GM11168 (cell line): ENCODE measurements at regions not wholly inside any gene's neighbourhood (a gene's known extent, or its start where the extent isn't known, plus 50 kb on each side); places are given as distances from the start of the nearest gene placed in this dataset.

Experiments
- in situ Hi-C: fragments of 300-500 bp; cut with MboI; formaldehyde crosslinking; loops from one replicate; pipeline ENCODE4 v1.12.0; 2022; ENCODE audit warnings: low sequenced_read_pairs; ENCODE audit not compliant: unreplicated experiment

DNA sequence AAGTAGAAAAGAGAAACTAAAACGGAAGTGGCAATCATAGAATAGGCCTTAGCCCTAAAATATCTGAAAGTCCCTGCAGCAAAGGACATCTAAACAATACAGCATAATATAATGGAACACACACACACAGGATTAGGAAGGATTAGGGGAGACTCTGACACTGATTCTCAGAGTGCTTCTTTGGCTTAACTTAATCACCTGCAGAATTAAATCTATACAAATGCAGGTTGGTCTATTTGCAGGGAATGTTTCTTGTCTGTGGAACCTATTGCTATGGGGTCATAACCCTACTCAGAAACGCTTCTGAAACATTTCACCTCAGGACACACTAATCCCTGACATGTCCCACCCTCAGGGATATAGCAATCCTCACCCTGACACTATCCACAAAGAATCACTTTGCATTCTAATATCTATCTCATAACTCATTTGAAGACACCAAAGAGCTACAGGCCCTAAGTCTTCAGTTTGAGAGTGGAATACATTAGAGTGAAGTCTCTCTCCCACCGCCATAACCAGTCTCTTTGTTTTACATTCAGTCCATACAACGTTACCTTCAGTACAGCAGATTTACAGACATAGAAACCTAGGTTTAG lies 1041.2 kb downstream of the TUSC7 start:
- in situ Hi-C loops: no loop called here

DNA sequence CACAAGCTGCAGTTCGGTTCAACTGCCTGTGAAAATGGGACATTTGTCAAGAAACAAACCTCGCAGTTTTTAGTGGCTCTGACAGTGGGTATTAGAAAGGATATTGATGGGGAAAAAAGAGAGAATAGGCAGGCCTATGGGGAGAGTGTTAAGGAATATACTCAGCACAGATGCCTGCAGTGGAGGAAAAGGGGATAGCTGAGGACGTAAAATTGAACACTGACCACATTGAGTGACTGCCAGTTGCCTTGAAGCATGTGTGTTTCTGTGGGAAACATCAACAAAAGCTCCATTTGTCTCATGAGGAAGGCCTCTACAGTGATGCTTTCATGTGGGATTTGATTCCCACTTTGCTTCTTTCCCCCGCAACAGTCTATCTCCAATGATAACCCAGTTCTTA lies 1042.1 kb downstream of the TUSC7 start:
- in situ Hi-C loops: no loop called here

GRCh38 chr3:117752984-117753717 lies 1043.6 kb downstream of the TUSC7 start:
- in situ Hi-C loops: no loop called here

GRCh38 chr3:117754058-117754457 lies 1044.5 kb downstream of the TUSC7 start:
- in situ Hi-C loops: no loop called here

DNA sequence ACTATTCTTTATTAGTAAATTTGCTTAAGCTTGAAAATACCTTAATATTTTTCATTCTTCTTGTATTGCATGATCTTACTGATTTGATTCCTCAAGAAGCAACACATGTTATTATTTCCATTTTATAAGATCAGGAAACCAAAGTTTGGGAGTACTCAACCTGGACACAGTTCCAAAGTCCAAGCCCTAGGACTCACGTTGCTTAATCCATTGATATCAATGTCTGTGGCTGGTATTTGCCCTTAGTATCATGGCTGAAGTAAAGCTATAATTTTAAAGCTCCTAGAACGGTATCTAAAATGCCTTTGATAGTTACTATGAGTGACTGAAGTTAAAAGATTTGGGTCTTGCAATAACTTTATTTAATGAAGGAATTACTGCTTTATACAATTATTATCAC lies 1045.3 kb downstream of the TUSC7 start:
- in situ Hi-C loops: no loop called here

DNA sequence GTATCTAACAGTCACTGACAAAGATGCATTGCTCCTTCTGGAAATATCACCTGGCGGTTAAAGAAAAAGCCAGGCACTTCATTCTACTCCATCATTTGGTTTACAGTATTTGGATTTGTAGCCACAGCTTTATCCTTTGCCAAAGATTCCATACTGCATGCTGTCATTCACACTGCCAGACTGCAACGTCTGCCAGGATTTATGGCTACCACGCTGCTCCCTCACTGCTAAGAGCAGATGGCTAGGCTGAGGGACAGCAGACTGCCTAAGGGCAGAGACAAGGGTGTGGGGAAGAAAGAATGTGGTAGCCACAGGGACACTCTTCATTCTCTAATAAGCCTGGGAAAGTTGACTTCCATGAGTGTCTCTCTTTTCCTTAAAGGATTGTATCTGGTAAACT lies 1047.0 kb downstream of the TUSC7 start:
- in situ Hi-C loops: no loop called here

DNA sequence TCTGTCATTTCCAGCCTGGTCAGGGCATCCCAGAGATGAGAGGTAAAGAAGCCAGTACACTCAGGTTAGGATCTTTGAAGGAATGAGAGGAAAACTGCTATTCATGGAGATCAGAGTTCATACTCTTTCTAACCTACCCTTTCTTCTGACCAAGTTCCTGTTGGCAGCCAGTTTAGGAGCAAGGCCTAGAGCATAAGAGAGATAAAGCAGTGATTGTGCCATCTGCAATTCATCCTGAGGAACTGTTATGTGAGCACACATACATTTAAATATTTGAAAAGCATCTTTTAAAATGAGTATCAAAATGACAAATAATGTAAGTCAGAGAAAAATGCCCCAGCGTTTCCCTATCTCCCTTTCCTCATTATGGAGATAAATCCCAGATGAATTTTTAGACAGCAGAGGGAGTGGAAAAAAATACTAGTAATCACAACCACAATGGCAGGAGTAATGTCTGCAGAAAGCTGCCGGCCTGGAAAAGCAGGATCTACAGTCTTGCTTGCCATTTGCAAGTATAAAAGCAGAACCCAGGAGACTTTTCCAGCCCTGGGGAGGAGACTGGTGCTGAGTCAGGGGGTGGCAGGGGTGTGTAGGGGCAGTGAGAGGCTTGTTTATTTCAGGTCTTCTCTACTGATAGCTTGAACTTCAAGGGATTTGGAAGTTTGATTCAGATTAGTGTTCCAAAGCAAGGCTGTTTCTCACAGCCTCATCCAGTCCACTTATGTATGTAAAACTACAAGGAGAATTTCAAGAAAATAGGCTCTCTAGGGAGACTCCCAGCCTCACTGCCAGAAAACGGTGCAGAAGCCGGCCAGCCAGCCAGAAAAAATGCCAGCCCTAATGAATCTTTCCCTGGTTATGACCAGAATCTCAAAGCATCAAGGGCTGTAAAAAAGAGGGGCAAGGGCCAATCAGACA lies 1052.4 kb downstream of the TUSC7 start:
- in situ Hi-C loops: no loop called here

GRCh38 chr3:117762621-117763037 lies 1053.0 kb downstream of the TUSC7 start:
- in situ Hi-C loops: no loop called here

DNA sequence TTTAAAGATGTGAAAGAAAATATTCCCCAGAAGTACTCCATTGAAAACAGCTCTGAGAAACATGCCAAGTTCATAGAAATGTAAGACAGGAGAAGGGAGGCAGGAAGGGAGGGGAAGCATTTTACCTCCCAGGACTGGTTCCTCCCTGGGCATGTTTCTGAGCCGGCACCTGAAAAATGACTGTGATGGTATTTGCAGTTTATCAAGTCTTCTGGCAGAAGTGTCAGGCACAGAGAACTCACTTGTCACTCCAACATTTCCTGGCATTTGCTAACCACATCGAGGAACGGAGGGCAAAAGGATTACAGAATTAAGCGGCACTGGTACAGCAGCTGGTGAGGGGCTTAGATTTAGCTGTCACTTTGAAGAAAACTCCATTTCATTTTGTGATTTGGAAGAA lies 1054.0 kb downstream of the TUSC7 start:
- in situ Hi-C loops: no loop called here

DNA sequence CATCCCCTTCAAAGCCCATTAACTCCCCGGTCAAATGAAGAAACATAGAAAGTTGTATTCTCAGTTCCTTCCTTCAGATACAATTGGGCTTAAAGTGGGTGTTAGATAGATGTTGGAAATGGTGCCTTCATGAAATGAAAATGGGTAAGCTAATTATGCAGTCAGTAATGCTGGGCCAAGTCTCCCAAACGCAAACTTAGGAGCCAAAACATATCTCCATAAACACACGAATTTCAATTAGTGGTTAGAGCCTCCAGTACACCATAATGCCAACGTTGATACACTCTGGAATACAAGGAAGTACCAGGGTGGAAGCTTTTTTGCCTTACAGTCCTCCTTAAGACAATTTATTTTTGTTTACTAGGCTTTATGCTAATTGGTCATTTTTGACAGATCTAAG lies 1059.0 kb downstream of the TUSC7 start:
- in situ Hi-C loops: no loop called here

GRCh38 chr3:117774130-117774529 lies 1064.6 kb downstream of the TUSC7 start:
- in situ Hi-C loops: no loop called here

DNA sequence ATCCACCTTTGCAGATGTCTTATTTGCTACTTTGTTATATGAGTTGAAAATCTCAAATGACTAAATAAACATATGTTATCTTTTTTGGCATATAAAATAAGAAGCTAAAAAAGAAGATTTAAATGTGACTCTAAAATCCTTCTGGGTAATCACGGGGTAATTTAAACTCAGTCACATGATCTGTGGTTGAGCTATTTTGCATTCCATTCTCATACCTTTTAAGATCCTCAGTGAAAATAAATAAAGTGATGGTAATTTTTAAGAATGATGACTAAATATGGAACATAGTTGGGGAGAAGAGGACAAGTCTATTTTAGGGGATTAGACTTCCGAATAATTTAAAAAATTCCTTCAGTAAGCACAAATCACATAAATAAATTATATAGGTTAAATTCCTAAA lies 1076.8 kb downstream of the TUSC7 start:
- in situ Hi-C loops: no loop called here

DNA sequence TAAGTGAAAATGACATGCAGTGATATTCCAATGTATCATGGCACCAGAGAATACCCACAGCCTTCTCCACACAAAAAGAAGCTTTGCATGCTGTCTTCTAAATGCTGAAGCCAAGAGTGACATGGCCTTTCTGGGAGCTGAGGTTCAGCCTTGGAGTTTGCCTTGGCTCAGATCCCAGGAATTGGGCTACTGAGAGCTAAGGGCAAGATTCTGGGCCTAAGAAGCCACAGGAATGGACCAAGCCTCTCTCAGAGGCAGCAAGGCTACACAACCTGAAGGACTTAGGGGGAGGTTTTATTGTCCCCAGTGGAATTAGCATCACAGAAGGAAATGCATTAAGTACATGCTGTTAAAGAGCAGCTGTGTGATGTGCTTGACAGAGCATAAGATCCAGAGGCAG lies 1078.5 kb downstream of the TUSC7 start:
- in situ Hi-C loops: no loop called here

DNA sequence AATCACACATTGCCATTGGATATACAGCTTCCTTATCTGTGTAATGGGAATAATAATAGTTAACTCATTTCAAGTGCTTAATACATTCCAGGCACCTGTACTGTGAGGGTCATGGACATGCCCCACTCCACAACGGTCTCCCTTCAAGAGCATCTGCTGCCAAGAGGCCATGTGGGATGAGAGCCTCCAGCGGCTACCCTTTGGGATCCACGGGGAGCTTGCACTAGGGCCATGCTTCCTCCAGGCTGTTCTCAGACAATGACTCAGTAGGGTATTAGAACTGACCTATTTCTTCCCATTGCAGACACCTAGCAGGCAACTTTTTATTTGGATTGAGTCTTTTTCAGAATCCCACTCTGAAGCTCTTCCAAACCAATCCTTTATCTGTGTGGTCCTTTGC lies 1078.9 kb downstream of the TUSC7 start:
- in situ Hi-C loops: no loop called here

DNA sequence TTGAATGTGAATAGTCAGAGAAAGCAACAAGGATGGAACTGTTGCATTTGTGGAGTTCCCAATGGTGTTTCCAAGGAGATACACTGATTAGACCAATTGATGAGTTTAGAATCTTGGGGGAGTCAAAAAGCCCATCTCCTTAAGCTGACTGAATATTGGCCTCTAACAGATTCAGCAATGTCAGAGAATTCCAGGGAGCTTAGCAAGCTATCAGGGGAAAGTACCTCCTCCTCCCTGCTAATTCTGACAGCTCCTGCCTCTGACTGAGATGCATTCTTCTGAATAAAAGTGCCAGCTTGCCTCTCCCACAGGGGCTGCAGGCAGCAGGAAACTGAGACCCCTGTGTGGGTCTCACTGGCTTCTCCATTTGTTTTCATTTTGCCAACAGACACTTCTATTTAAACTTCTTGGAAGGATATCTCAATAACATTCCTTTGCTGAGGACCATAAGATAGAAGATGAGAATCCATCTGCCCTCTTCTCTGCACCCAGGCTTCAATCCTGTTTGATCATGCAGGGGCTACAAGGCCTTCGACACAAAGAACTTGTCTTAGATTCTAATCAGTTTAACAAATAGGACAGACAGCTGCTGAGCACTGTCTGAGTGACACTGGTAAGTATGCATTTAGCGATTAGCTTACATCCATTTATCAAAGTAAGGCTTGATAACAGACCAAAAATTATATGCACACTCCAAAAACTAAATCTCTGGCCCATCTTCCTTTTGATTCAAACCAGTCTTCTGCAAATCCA lies 1080.8 kb downstream of the TUSC7 start:
- in situ Hi-C loops: no loop called here

DNA sequence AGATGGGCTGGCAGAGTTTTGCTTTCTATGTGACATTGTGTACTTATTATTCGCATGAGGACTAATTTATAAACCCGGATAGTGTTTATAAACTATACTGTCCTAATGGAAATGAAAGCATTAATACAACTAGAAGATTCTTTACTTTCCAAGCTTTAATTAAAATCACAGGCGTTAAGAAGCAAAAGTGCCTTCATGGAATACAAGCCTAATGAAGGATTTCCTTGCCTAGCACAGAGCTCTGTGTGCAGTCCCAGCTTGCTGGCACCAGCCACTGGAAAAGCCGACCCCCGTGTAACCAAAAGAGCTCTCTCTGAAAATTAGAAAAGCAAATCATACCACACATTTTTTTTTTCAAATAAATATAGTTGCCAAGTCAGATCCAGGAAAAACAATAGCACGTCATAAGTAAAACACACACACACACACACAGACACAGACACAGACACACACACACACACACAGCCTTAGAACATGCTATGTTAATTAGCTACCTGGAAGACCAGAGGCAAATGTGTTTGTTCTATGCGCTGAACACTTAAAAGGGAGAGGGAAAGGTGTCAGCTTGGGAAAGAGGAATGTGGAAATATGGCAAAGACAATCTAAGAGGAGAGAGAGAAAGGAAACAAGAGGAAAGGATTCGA lies 1084.2 kb downstream of the TUSC7 start:
- in situ Hi-C loops: no loop called here

- in situ Hi-C loops: no loop called here
Observed at GRCh38 chr3:117798221-117798620, 1088.6 kb downstream of the TUSC7 start.

GRCh38 chr3:117798687-117799386 lies 1089.3 kb downstream of the TUSC7 start:
- in situ Hi-C loops: no loop called here

- in situ Hi-C loops: no loop called here
Observed at GRCh38 chr3:117799387-117799735, 1089.8 kb downstream of the TUSC7 start.

DNA sequence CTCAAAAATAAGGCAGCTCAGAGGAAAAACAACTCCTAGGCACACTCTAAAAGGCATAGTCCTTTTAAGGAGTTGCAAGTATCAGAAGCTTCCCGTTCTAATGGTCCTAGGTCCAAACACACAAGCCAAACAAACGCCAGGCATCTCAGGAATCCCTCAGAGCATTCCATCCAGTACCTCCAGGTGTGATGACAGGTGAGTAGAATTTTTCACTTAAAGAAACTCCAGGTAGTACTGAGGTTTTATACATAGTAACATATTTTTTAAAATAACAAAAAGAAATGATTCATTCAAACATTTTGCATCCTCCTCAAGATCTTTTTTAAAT lies 1092.3 kb downstream of the TUSC7 start:
- in situ Hi-C loops: no loop called here
